Type B pancreatic cell (in vitro differentiated cells): ENCODE measurements at regions not wholly inside any gene's neighbourhood (a gene's known extent, or its start where the extent isn't known, plus 50 kb on each side); places are given as distances from the start of the nearest gene placed in this dataset.

Experiments
- DNase-seq: peaks from one replicate; pipeline ENCODE4 v3.0.0; 2021; ENCODE audit warnings: mixed read lengths; ENCODE audit not compliant: unreplicated experiment; ENCODE audit errors: extremely low spot score
- H3K27ac Mint-ChIP-seq: 2 replicates; pipeline ENCODE4 v1.8.0; 2021; ENCODE audit warnings: mild to moderate bottlenecking, mixed read lengths
- H3K27me3 Mint-ChIP-seq: 2 replicates; pipeline ENCODE4 v1.8.0; 2021; ENCODE audit warnings: mixed read lengths
- H3K36me3 Mint-ChIP-seq: 2 replicates; pipeline ENCODE4 v1.8.0; 2021; ENCODE audit warnings: mixed read lengths
- H3K4me1 Mint-ChIP-seq: one replicate; pipeline ENCODE4 v1.8.0; 2021; ENCODE audit warnings: mixed read lengths; ENCODE audit not compliant: unreplicated experiment
- H3K4me3 Mint-ChIP-seq: 2 replicates; pipeline ENCODE4 v1.8.0; 2021; ENCODE audit warnings: mild to moderate bottlenecking, mixed read lengths
- H3K9me3 Mint-ChIP-seq: 2 replicates; pipeline ENCODE4 v1.8.0; 2021; ENCODE audit warnings: mixed read lengths
- CTCF ChIP-seq: fragments of 200-600 bp; sonication (generic); conservative IDR thresholded peaks from 2 replicates; pipeline ENCODE4 v1.5.0; 2021; ENCODE audit warnings: antibody characterized with exemption, mild to moderate bottlenecking

GRCh38 chr13:111539252-111539651 lies 218.8 kb downstream of the TEX29 start:
- Mint-ChIP-seq H3K36me3 (no peaks in the 10 kb centered on the region), H3K27ac (no peak overlapping the region), H3K4me1 (no peaks in the 10 kb centered on the region), H3K4me3 (no peak overlapping the region), H3K9me3 (peaks cover 3% of the 10 kb centered on the region), H3K27me3 (peaks cover 79% of the 10 kb centered on the region)
- DNase-seq: no peak
- TF ChIP-seq CTCF: no peak

- Mint-ChIP-seq H3K4me1 (no peaks in the 10 kb centered on the region), H3K36me3 (no peaks in the 10 kb centered on the region), H3K9me3 (peaks cover 7% of the 10 kb centered on the region), H3K4me3 (no peak overlapping the region), H3K27me3 (peaks cover 75% of the 10 kb centered on the region), H3K27ac (no peak overlapping the region)
- peak; percentile 56 for DNase-seq
- TF ChIP-seq CTCF: no peak
These were observed 219.5 kb downstream of the TEX29 start for GRCh38 chr13:111539791-111540446.

GRCh38 chr13:111540486-111540885 lies 220.0 kb downstream of the TEX29 start:
- H3K9me3 Mint-ChIP-seq: peaks cover 7% of the 10 kb centered on the region
- H3K27ac Mint-ChIP-seq: no peak overlapping the region
- peaks cover 70% of the 10 kb centered on the region for H3K27me3 Mint-ChIP-seq
- H3K4me3 Mint-ChIP-seq: no peak overlapping the region
- no peak for TF ChIP-seq CTCF
- H3K36me3 Mint-ChIP-seq: no peaks in the 10 kb centered on the region
- H3K4me1 Mint-ChIP-seq: no peaks in the 10 kb centered on the region
- DNase-seq: peak; percentile 44

- Mint-ChIP-seq H3K27ac (no peak overlapping the region), H3K36me3 (no peaks in the 10 kb centered on the region), H3K9me3 (peaks cover 7% of the 10 kb centered on the region), H3K4me3 (no peak overlapping the region), H3K27me3 (peaks cover 61% of the 10 kb centered on the region), H3K4me1 (no peaks in the 10 kb centered on the region)
- no peak for TF ChIP-seq CTCF
- DNase-seq: no peak
These were observed 220.9 kb downstream of the TEX29 start for GRCh38 chr13:111541345-111541744.

- no peaks in the 10 kb centered on the region for H3K36me3 Mint-ChIP-seq
- H3K4me1 Mint-ChIP-seq: no peaks in the 10 kb centered on the region
- peaks cover 55% of the 10 kb centered on the region for H3K27me3 Mint-ChIP-seq
- no peak overlapping the region for H3K27ac Mint-ChIP-seq
- H3K9me3 Mint-ChIP-seq: peaks cover 7% of the 10 kb centered on the region
- TF ChIP-seq CTCF: no peak
- no peak for DNase-seq
- H3K4me3 Mint-ChIP-seq: no peak overlapping the region
These were observed 221.5 kb downstream of the TEX29 start for GRCh38 chr13:111541752-111542529.
